Fibroblast of lung (primary cell): ENCODE measurements at regions not wholly inside any gene's neighbourhood (a gene's known extent, or its start where the extent isn't known, plus 50 kb on each side); places are given as distances from the start of the nearest gene placed in this dataset.

Source experiments
- EZH2 ChIP-seq: IDR thresholded peaks from 2 replicates; pipeline ENCODE4 v1.5.1; 2012; ENCODE audit warnings: low read length, control low read depth, mild to moderate bottlenecking; ENCODE audit errors: missing control alignments
- TF ChIP-seq, protein P1 (sequence below), 2 donors: IDR thresholded peaks in 1 of 2; conservative IDR thresholded peaks in 1 of 2; 1 replicate in 1 of 2; 2 replicates in 1 of 2; pipeline ENCODE4 v1.5.1; 2011 to 2012; ENCODE audit warnings: low read length in 2 of 2, control low read depth in 1 of 2, inconsistent platforms in 1 of 2, low read depth in 1 of 2, mild to moderate bottlenecking in 1 of 2

DNA sequence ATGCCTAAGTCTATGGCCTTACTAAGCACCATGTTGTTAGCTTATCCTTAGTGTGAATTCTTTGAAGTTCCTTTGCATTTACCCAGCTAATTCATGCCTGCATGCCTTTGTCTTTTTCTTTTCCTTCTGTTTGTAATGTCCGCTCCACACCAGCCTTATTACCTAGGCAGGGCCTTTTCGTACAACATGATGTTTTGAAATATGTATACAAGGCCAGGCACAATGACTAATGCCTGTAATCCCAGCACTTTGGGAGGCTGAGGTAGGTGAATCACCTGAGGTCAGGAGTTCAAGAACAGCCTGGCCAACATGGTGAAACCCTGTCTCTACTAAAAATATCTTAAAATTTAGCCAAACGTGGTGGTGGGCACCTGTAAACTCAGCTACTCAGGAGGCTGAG, 1636.5 kb upstream of the SEL1L start:
- TF ChIP-seq, protein P1, sequence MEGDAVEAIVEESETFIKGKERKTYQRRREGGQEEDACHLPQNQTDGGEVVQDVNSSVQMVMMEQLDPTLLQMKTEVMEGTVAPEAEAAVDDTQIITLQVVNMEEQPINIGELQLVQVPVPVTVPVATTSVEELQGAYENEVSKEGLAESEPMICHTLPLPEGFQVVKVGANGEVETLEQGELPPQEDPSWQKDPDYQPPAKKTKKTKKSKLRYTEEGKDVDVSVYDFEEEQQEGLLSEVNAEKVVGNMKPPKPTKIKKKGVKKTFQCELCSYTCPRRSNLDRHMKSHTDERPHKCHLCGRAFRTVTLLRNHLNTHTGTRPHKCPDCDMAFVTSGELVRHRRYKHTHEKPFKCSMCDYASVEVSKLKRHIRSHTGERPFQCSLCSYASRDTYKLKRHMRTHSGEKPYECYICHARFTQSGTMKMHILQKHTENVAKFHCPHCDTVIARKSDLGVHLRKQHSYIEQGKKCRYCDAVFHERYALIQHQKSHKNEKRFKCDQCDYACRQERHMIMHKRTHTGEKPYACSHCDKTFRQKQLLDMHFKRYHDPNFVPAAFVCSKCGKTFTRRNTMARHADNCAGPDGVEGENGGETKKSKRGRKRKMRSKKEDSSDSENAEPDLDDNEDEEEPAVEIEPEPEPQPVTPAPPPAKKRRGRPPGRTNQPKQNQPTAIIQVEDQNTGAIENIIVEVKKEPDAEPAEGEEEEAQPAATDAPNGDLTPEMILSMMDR (conservative IDR thresholded peaks at IDR 0.05 in 1 of 2, IDR thresholded peaks at IDR 0.05 in 1 of 2; ENCODE audit: low read depth in 1 of 2, low read length in 2 of 2), result no peak
- TF ChIP-seq EZH2, result no peak
